ENCODE measurements at regions not wholly inside any gene's neighbourhood (a gene's known extent, or its start where the extent isn't known, plus 50 kb on each side); places are given as distances from the start of the nearest gene placed in this dataset.

- 64 to 74% methylated on average over 6 to 7 of the region's 7 CpGs for WGBS, 2 donors
- no peak overlapping the region for H3K27ac ChIP-seq
- H3K4me3 ChIP-seq = no peak overlapping the region
- TF ChIP-seq, protein P1, sequence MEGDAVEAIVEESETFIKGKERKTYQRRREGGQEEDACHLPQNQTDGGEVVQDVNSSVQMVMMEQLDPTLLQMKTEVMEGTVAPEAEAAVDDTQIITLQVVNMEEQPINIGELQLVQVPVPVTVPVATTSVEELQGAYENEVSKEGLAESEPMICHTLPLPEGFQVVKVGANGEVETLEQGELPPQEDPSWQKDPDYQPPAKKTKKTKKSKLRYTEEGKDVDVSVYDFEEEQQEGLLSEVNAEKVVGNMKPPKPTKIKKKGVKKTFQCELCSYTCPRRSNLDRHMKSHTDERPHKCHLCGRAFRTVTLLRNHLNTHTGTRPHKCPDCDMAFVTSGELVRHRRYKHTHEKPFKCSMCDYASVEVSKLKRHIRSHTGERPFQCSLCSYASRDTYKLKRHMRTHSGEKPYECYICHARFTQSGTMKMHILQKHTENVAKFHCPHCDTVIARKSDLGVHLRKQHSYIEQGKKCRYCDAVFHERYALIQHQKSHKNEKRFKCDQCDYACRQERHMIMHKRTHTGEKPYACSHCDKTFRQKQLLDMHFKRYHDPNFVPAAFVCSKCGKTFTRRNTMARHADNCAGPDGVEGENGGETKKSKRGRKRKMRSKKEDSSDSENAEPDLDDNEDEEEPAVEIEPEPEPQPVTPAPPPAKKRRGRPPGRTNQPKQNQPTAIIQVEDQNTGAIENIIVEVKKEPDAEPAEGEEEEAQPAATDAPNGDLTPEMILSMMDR (IDR thresholded peaks at IDR 0.05) = no peak
- TF ChIP-seq POLR2A (IDR thresholded peaks at IDR 0.05) = no peak
- DNase-seq = no peak
- no peaks in the 10 kb centered on the region for H3K4me1 ChIP-seq
- intact Hi-C loops (cut with DNase I) = no loop called here
- H3K9me3 ChIP-seq = no peaks in the 10 kb centered on the region
- H3K27me3 ChIP-seq = no peaks in the 10 kb centered on the region
- H3K36me3 ChIP-seq = no peaks in the 10 kb centered on the region
These were observed 338.0 kb downstream of the EN1 start for GRCh38 chr2:118509319-118510004.

GRCh38 chr2:118508282-118508681 is 339.2 kb downstream of the EN1 start:
- TF ChIP-seq POLR2A (IDR thresholded peaks at IDR 0.05) = no peak
- TF ChIP-seq, protein P1 (IDR thresholded peaks at IDR 0.05) = no peak
- no peaks in the 10 kb centered on the region for H3K9me3 ChIP-seq
- DNase-seq = no peak
- intact Hi-C loops (cut with DNase I) = no loop called here
- H3K27ac ChIP-seq = no peak overlapping the region
- H3K27me3 ChIP-seq = no peaks in the 10 kb centered on the region
- H3K36me3 ChIP-seq = no peaks in the 10 kb centered on the region
- H3K4me1 ChIP-seq = no peaks in the 10 kb centered on the region
- no peak overlapping the region for H3K4me3 ChIP-seq

- 83 to 100% methylated on average over 2 of the region's 2 CpGs for WGBS, 2 donors
- intact Hi-C loops (cut with DNase I) = no loop called here
- Histone ChIP-seq H3K9me3 (no peaks in the 10 kb centered on the region), H3K27ac (no peak overlapping the region), H3K36me3 (no peaks in the 10 kb centered on the region), H3K4me3 (no peak overlapping the region), H3K4me1 (no peaks in the 10 kb centered on the region), H3K27me3 (no peaks in the 10 kb centered on the region)
- DNase-seq = no peak
- no peak for TF ChIP-seq POLR2A (IDR thresholded peaks at IDR 0.05)
- TF ChIP-seq, protein P1 (IDR thresholded peaks at IDR 0.05) = no peak
These were observed 342.0 kb downstream of the EN1 start for GRCh38 chr2:118505436-118505835.

DNA sequence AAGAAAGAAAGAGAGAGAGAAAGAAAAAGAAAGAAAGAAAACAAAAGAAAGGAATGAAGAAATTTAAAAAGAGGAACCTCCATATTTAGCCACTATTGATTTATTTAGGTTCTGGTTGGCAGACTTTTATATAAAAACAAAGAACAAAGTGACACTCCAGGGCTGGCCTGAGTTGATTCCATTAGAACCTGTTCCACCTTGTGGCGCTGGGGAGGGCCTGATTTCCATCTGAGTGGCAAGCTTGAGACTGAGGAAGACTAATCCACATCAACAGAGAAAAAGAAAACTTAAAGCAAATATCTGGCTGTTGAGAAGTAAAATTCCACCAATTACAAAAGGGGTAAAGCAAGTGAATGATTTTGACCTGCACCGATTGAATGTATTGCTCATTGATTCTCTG is 345.3 kb downstream of the EN1 start:
- H3K4me1 ChIP-seq = no peaks in the 10 kb centered on the region
- no peak for TF ChIP-seq POLR2A (IDR thresholded peaks at IDR 0.05)
- TF ChIP-seq, protein P1 (IDR thresholded peaks at IDR 0.05) = no peak
- H3K4me3 ChIP-seq = no peak overlapping the region
- intact Hi-C loops (cut with DNase I) = no loop called here
- H3K27ac ChIP-seq = no peak overlapping the region
- H3K36me3 ChIP-seq = no peaks in the 10 kb centered on the region
- no peaks in the 10 kb centered on the region for H3K27me3 ChIP-seq
- WGBS, 2 donors = 61 to 63% methylated on average over 2 of the region's 2 CpGs
- H3K9me3 ChIP-seq = no peaks in the 10 kb centered on the region
- DNase-seq = no peak

GRCh38 chr2:118498943-118499342 is 348.5 kb downstream of the EN1 start:
- intact Hi-C loops (cut with DNase I) = no loop called here
- H3K27me3 ChIP-seq = no peaks in the 10 kb centered on the region
- no peaks in the 10 kb centered on the region for H3K36me3 ChIP-seq

More at GRCh38 chr2:118498943-118499342, 348.5 kb downstream of the EN1 start:
- Histone ChIP-seq H3K4me3 (no peak overlapping the region), H3K4me1 (no peaks in the 10 kb centered on the region), H3K27ac (no peak overlapping the region), H3K9me3 (no peaks in the 10 kb centered on the region)
- TF ChIP-seq POLR2A (IDR thresholded peaks at IDR 0.05) = no peak
- TF ChIP-seq, protein P1 (IDR thresholded peaks at IDR 0.05) = no peak
- DNase-seq = no peak

Data from esophagus squamous epithelium (tissue), 5 donors.